Bronchial epithelial cell (primary cell): ENCODE measurements at regions not wholly inside any gene's neighbourhood (a gene's known extent, or its start where the extent isn't known, plus 50 kb on each side); places are given as distances from the start of the nearest gene placed in this dataset.

Experiments
- DNase-seq: peaks from one replicate; pipeline ENCODE4 v3.0.0-alpha.2; 2010; ENCODE audit warnings: low read depth
- FAIRE-seq: peaks from 2 replicates; lab custom pipeline; 2011; peaks lifted over from hg19 to GRCh38; lab: Jason Lieb, UNC
- H3K27me3 ChIP-seq: 2 replicates; pipeline ENCODE4 v1.5.1; 2011; ENCODE audit warnings: low read length; ENCODE audit not compliant: control insufficient read depth, insufficient read depth
- H3K36me3 ChIP-seq: 2 replicates; pipeline ENCODE4 v1.5.1; 2011; ENCODE audit warnings: low read length; ENCODE audit not compliant: control insufficient read depth, insufficient read depth
- H3K4me3 ChIP-seq: 2 replicates; pipeline ENCODE4 v1.5.1; 2011; ENCODE audit warnings: mild to moderate bottlenecking, low read depth, low read length, control low read depth
- CTCF ChIP-seq: IDR thresholded peaks from 2 replicates; pipeline ENCODE4 v1.5.1; 2011; ENCODE audit warnings: mild to moderate bottlenecking, moderate library complexity, low read length, control low read depth, inconsistent platforms; ENCODE audit not compliant: insufficient read depth, severe bottlenecking

- Histone ChIP-seq H3K36me3 (no peaks in the 10 kb centered on the region), H3K27me3 (no peaks in the 10 kb centered on the region), H3K4me3 (no peak overlapping the region)
- no peak for DNase-seq
- TF ChIP-seq CTCF, result no peak
- no peak for FAIRE-seq
Observed at GRCh38 chr21:23445307-23445706, 2162.0 kb downstream of the MRPL39 start.

GRCh38 chr21:23438081-23438480 lies 2169.2 kb downstream of the MRPL39 start:
- DNase-seq (no peak), FAIRE-seq (no peak)
- TF ChIP-seq CTCF, result no peak

GRCh38 chr21:23402929-23403520 lies 2204.3 kb downstream of the MRPL39 start:
- TF ChIP-seq CTCF, result no peak
- FAIRE-seq, result no peak
- no peak for DNase-seq
- H3K4me3 ChIP-seq, result no peak overlapping the region
- H3K36me3 ChIP-seq, result no peaks in the 10 kb centered on the region
- H3K27me3 ChIP-seq, result no peaks in the 10 kb centered on the region

More at GRCh38 chr21:23438081-23438480, 2169.2 kb downstream of the MRPL39 start:
- H3K27me3 ChIP-seq, result no peaks in the 10 kb centered on the region
- H3K36me3 ChIP-seq, result no peaks in the 10 kb centered on the region
- no peak overlapping the region for H3K4me3 ChIP-seq

GRCh38 chr21:23401278-23401677 lies 2206.0 kb downstream of the MRPL39 start:
- H3K4me3 ChIP-seq, result no peak overlapping the region
- no peaks in the 10 kb centered on the region for H3K36me3 ChIP-seq
- no peak for TF ChIP-seq CTCF
- DNase-seq (peak; percentile 10), FAIRE-seq (no peak)
- no peaks in the 10 kb centered on the region for H3K27me3 ChIP-seq

GRCh38 chr21:23398726-23399125 lies 2208.6 kb downstream of the MRPL39 start:
- FAIRE-seq (no peak), DNase-seq (no peak)
- Histone ChIP-seq H3K27me3 (no peaks in the 10 kb centered on the region), H3K4me3 (no peak overlapping the region), H3K36me3 (no peaks in the 10 kb centered on the region)
- no peak for TF ChIP-seq CTCF

- DNase-seq (no peak), FAIRE-seq (no peak)
- no peak overlapping the region for H3K4me3 ChIP-seq
- no peak for TF ChIP-seq CTCF
- H3K36me3 ChIP-seq, result no peaks in the 10 kb centered on the region
- H3K27me3 ChIP-seq, result no peaks in the 10 kb centered on the region
Observed at GRCh38 chr21:23394458-23394857, 2212.8 kb downstream of the MRPL39 start.
